ENCODE measurements at regions not wholly inside any gene's neighbourhood (a gene's known extent, or its start where the extent isn't known, plus 50 kb on each side); places are given as distances from the start of the nearest gene placed in this dataset.

DNA sequence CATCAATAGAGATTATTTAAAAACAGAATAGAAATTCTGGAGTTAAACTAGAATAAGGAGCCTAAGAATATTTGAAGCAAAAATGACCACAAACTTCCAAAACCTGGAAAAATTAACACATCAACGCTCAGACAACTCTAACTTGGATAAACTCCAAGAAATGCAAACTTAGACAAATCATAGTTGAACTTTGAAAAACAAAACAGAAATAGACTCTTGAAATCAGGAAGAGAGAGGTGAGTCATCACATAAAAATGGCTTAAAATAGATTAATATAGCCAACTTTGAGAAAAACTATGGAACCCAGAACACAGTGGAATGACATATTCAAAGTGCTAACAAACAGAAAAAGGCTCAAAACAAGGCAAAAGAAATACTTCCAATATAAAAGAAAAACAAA is 974.2 kb downstream of the JRKL start:
- no peak overlapping the region for H3K27ac Mint-ChIP-seq
- Histone ChIP-seq H3K4me3 (replicated peaks in 1 of 3; ENCODE audit: low read depth in 2 of 3, low read length in 3 of 3) (no peak overlapping the region), H2AFZ (ENCODE audit: insufficient read depth, low read depth, low read length, poor library complexity, severe bottlenecking) (no peak overlapping the region), H3K9me3 (replicated peaks in 1 of 2; ENCODE audit: control insufficient read depth in 1 of 2, insufficient read depth in 1 of 2, low read length in 2 of 2) (peaks cover 22 to 28% of the 10 kb centered on the region in 2 donors), H3K4me1 (ENCODE audit: control insufficient read depth in 1 of 2, insufficient read depth in 2 of 2, low read length in 2 of 2) (no peaks in the 10 kb centered on the region), H3K79me2 (ENCODE audit: insufficient read depth, low read length) (no peaks in the 10 kb centered on the region), H3K36me3 (replicated peaks in 1 of 2; ENCODE audit: control insufficient read depth in 1 of 2, insufficient read depth in 2 of 2, low read length in 2 of 2) (no peaks in the 10 kb centered on the region), H3K27me3 (ENCODE audit: control insufficient read depth in 2 of 2, insufficient read depth in 2 of 2, low read length in 2 of 2) (no peaks in the 10 kb centered on the region), H3K4me2 (replicated peaks; ENCODE audit: extremely low read depth, low read length, poor library complexity, severe bottlenecking) (no peak overlapping the region), H3K27ac (ENCODE audit: low read depth in 1 of 2, low read length in 2 of 2) (no peak overlapping the region), H4K20me1 (ENCODE audit: insufficient read depth, low read length) (no peaks in the 10 kb centered on the region), H3K9ac (ENCODE audit: insufficient read depth, low read length, poor library complexity, severe bottlenecking) (no peak overlapping the region)
- peaks cover 5 to 21% (median 12%) of the 10 kb centered on the region in 7 donors for H3K9me3 Mint-ChIP-seq
- H3K27me3 Mint-ChIP-seq (ENCODE audit: low read depth in 3 of 3): no peaks in the 10 kb centered on the region
- no CpG with 5 or more reads among the region's 1 CpG for WGBS (ENCODE audit: insufficient coverage)
- no peaks in the 10 kb centered on the region for H3K36me3 Mint-ChIP-seq
- TF ChIP-seq, protein P1, sequence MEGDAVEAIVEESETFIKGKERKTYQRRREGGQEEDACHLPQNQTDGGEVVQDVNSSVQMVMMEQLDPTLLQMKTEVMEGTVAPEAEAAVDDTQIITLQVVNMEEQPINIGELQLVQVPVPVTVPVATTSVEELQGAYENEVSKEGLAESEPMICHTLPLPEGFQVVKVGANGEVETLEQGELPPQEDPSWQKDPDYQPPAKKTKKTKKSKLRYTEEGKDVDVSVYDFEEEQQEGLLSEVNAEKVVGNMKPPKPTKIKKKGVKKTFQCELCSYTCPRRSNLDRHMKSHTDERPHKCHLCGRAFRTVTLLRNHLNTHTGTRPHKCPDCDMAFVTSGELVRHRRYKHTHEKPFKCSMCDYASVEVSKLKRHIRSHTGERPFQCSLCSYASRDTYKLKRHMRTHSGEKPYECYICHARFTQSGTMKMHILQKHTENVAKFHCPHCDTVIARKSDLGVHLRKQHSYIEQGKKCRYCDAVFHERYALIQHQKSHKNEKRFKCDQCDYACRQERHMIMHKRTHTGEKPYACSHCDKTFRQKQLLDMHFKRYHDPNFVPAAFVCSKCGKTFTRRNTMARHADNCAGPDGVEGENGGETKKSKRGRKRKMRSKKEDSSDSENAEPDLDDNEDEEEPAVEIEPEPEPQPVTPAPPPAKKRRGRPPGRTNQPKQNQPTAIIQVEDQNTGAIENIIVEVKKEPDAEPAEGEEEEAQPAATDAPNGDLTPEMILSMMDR (IDR thresholded peaks at IDR 0.05): no peak
- no peaks in the 10 kb centered on the region for H3K4me1 Mint-ChIP-seq
- intact Hi-C loops (cut with micrococcal nuclease): no loop called here
- no peak for DNase-seq
- H3K4me3 Mint-ChIP-seq: no peak overlapping the region

DNA sequence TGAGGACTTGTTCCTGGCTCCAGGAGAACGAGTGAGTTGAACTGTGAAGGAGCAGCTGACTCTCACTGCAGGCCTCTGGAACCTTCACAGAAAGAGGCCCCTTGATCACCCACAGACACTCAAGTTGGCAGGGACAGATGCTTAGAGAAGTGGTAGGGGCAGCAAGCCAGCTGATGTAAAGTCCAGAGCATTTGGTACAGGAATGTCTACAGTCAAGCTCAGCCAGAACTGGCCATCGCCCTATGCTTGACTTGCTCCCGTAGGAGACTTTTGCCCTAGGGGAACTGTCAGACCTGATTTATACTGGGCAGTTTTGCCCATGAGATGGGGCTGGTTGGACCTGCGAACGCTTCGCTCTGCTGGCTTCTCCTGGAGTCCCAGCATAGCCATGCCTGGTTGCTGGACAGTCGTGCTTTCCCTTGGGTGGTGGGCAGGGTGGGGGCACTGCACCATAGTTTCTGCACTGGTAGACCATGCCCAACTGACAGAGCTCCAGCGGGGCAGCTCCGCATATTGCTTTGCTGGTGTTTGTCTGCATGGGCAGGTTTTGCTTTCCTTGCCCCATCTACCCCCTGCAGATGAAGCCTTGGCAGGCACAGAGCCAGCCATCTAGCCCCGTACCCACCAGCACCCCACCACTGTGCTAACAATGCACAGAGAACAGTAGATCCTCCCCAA is 977.7 kb downstream of the JRKL start:
- H3K27me3 ChIP-seq (ENCODE audit: control insufficient read depth in 2 of 2, insufficient read depth in 2 of 2, low read length in 2 of 2): no peaks in the 10 kb centered on the region
- intact Hi-C loops (cut with micrococcal nuclease): no loop called here
- no peak for DNase-seq
- no peak overlapping the region for H2AFZ ChIP-seq (ENCODE audit: insufficient read depth, low read depth, low read length, poor library complexity, severe bottlenecking)
- H4K20me1 ChIP-seq (ENCODE audit: insufficient read depth, low read length): no peaks in the 10 kb centered on the region
- H3K4me1 ChIP-seq (ENCODE audit: control insufficient read depth in 1 of 2, insufficient read depth in 2 of 2, low read length in 2 of 2): no peaks in the 10 kb centered on the region
- no peaks in the 10 kb centered on the region for H3K36me3 ChIP-seq (replicated peaks in 1 of 2; ENCODE audit: control insufficient read depth in 1 of 2, insufficient read depth in 2 of 2, low read length in 2 of 2)
- no peak overlapping the region for H3K27ac ChIP-seq (ENCODE audit: low read depth in 1 of 2, low read length in 2 of 2)
- peaks cover 22 to 29% of the 10 kb centered on the region in 2 donors for H3K9me3 ChIP-seq (replicated peaks in 1 of 2; ENCODE audit: control insufficient read depth in 1 of 2, insufficient read depth in 1 of 2, low read length in 2 of 2)
- TF ChIP-seq, protein P1 (IDR thresholded peaks at IDR 0.05): no peak
- Mint-ChIP-seq H3K36me3 (no peaks in the 10 kb centered on the region), H3K4me1 (no peaks in the 10 kb centered on the region), H3K4me3 (no peak overlapping the region), H3K27me3 (ENCODE audit: low read depth in 3 of 3) (no peaks in the 10 kb centered on the region), H3K9me3 (peaks cover 9 to 21% (median 14%) of the 10 kb centered on the region in 7 donors), H3K27ac (no peak overlapping the region)
- H3K79me2 ChIP-seq (ENCODE audit: insufficient read depth, low read length): no peaks in the 10 kb centered on the region
- H3K9ac ChIP-seq (ENCODE audit: insufficient read depth, low read length, poor library complexity, severe bottlenecking): no peak overlapping the region
- H3K4me2 ChIP-seq (replicated peaks; ENCODE audit: extremely low read depth, low read length, poor library complexity, severe bottlenecking): no peak overlapping the region
- 95% methylated on average over 9 of the region's 10 CpGs for WGBS (ENCODE audit: insufficient coverage)
- no peak overlapping the region for H3K4me3 ChIP-seq (replicated peaks in 1 of 3; ENCODE audit: low read depth in 2 of 3, low read length in 3 of 3)

Data from CD14-positive monocyte (primary cell).